HG02798 (cell line): ENCODE measurements at regions not wholly inside any gene's neighbourhood (a gene's known extent, or its start where the extent isn't known, plus 50 kb on each side); places are given as distances from the start of the nearest gene placed in this dataset.

ENCODE experiments used
- ATAC-seq: cut with Tn5 transposase; IDR thresholded peaks from one replicate; pipeline ENCODE4 v1.9.1; 2021; ENCODE audit warnings: mild to moderate bottlenecking; ENCODE audit not compliant: unreplicated experiment, poor library complexity

- ATAC-seq = peak; percentile 5
Measured at GRCh38 chr2:118310681-118311429, 222.6 kb downstream of the INSIG2 start.

DNA sequence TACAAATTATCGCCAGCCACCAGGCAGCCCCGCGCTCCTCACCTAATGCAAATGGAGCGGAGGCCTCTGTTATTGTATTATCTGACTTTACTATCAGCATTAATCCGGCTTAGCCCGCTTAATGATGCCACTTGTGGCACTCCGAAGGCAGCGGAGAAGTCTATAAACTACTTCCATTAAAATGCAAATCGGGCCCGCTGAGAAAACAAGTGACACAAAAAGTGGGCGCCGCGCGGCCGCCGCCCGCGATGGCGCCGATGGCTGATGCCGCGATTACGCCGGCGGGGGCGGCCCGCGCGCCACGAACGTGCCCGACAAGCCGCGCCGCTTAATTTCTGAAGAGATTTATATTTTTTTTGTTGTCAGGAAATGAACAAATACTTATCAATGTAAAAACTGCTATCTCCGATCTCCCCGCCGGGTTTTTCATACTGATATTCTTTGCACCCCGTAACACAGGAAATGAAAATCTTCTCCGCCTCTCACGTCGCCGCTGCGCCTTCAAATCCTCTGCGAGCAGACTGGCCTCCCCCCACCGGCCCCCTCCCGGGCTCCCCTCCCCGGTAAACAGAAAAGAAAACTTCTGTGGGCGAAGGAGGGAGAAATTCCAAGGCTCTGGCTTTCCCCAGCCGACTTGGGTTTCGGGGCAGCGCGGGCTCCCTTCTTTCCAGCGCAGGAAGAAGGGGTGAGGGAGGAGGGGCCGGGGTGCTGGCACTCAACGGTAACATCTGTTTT, 221.8 kb downstream of the INSIG2 start:
- ATAC-seq = peak; percentile 70

- no peak for ATAC-seq
Measured at GRCh38 chr2:118309257-118309945, 221.1 kb downstream of the INSIG2 start.

DNA sequence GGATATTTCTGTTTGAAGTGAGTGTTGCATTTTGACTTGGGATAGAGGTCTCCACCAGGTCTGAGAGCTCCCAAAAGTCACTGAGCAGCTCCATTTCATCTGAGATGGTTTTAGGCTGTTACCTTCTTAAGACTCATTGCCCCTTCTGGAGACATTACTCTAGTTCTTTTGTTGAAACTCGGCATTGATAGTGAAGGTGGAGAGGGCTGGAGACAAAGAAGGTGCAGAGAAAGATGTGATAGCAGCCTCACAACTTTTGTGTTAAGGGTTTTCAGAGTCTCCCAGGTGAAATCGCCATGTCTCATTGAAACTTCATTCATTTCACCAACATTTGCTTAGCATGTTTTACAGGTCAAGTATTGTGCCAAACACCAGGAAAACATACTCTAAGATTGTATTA, 219.6 kb downstream of the INSIG2 start:
- no peak for ATAC-seq

- ATAC-seq = no peak
Measured at GRCh38 chr2:118301248-118301647, 213.0 kb downstream of the INSIG2 start.

- no peak for ATAC-seq
Measured at GRCh38 chr2:118300832-118301231, 212.6 kb downstream of the INSIG2 start.

GRCh38 chr2:118296663-118297062, 208.4 kb downstream of the INSIG2 start:
- ATAC-seq = no peak

GRCh38 chr2:118295592-118296390, 207.5 kb downstream of the INSIG2 start:
- no peak for ATAC-seq

DNA sequence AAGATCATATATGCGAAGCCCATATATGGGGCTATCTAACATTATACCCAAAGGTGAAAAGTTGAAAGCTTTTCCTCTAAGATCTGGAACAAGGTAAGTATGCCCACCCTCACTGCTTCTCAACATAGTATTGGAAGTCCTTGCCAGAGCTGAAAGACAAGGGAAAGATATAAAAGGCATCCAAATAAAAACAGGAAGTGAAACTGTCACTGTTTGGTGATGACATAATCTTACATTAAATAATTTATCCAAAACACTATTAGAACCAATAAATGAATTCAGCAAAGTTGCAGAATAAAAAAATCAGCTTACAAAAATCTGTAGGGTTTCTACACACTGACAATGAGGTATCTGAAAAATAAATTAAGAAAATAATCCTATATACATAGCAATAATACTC, 205.8 kb downstream of the INSIG2 start:
- no peak for ATAC-seq

- no peak for ATAC-seq
Measured at GRCh38 chr2:118292991-118293390, 204.7 kb downstream of the INSIG2 start.

DNA sequence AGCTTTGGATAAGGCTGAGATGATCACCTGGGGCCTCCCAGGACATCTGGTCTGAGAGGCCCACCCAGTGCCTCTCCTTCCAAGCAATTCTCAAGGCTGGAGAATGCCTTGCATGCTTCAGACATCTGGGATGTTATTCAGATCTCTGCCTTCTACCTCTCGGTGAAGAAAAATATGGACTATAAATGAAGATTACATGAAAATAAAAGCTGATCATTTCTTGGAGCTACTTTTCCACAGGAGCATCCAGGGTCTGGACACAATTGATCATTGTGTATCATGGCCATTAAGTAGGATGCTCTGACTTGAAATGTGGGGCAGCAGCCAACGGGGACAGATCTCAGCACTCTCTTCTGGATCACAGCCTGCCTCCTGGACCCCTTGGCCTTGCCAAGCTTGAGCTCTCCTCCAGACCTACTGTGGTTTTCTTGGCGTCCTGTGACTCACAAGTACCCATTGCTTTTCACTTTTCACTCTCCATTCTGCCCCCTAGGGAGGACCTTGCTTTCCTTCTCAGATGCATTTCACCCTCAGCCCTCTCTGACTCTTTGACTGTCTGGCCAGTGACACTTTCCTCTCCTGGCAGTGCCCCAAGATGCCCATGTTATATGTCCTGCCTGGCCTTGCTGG, 203.1 kb downstream of the INSIG2 start:
- no peak for ATAC-seq

DNA sequence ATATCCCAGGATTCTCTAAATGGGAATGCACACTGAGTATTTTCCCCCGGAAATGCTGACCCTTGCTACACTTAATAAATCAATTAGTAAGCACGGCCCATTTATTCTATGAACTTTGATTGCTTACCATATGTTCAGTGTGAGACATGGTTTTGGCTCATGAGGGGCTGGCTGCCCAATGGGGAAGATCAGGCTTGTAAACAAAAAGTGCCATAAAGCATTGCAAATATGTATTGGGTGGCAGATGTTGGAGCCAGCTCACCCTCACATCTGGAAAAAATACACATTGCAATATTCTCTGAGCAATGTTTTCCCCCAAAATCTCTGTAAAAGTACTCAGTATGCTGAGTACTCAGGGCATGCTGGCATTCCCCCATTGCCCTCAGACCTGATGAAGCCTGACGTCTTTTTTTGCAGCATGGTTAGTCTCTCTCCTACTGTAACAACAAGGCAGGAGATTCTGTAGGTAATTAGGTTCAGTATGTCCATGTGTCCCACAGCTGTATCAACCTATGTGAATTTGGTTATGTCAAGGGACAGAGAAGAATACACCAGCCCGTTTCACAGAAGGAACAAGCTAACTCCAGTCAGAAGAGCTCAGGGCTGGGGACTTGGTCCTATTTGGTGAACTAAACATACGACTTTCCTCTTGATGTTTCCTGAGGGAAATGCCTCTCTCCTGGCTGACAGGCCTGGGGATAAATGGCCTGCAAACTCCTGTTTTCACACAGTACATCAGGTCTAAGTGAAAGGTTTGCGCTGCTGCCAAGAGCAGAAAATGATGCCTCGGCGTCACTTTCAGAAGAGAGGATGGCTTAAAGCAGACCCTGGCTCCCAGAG, 202.4 kb downstream of the INSIG2 start:
- no peak for ATAC-seq

GRCh38 chr2:118279005-118279404, 190.7 kb downstream of the INSIG2 start:
- no peak for ATAC-seq

GRCh38 chr2:118278046-118278445, 189.8 kb downstream of the INSIG2 start:
- ATAC-seq = no peak

DNA sequence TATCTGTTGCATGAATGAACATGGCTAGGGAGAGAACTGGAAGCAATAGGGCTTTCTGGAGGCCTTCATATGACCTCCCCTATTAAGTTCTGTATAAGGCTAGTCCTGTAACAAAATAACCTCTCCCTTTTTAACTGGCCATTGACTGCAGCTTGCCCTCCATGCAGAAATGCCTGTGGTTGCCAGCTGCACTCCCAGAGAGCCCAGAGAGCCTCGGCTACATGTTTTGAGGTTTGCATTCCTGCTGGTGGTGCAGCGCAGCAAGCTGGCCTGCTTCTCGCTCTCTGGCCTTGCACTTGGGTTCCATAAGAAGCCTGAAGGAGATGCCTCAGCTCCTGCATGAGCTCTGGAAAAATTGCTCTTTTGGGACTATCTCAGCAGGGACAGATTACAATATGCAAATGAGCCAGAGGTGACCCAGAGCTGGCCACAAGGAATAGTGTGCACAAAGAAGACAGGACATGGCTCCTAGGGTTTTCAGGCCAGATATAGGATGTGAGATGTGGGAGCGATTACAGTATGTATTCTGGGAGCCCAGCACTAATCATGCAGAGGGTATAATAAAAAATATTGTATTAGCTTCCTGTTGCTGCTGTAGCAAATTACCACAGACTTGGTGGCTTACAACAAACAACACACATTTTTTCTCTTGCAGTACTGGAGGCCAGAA, 186.7 kb downstream of the INSIG2 start:
- no peak for ATAC-seq

- ATAC-seq = no peak
Measured at GRCh38 chr2:118272391-118272790, 184.1 kb downstream of the INSIG2 start.

DNA sequence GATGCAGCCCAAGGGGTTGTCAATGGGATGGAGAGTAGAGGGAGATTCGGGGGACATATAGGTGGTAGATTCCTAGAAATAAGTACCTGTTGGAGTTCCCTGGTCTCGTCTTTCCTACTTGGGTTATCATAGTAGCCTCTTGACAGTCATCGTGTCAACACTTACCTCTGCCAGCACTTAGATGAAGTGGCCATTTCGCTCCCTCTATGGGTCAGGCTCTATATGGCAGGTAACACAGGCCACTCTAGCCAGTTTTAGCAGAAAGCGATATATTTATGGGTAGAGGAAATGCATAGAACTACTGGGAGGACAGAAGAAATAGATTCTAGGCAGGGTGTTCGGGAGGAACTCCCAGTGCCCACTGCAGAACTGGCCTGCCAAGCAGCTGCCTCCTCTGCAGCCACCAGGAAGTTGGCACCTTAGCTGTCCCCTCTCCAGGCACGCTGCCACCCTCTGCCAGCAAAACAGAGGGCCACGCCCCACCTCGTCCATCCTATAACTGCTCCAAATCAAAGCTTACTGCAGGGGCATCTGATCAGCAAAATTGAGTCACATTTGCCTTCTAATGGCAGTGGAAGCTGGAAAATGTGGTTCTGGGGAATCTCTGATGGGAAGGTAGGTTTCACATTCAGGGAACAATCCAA, 181.3 kb downstream of the INSIG2 start:
- peak; percentile 72 for ATAC-seq

- no peak for ATAC-seq
Measured at GRCh38 chr2:118268268-118268667, 180.0 kb downstream of the INSIG2 start.
